GM10248 (cell line): ENCODE measurements at regions not wholly inside any gene's neighbourhood (a gene's known extent, or its start where the extent isn't known, plus 50 kb on each side); places are given as distances from the start of the nearest gene placed in this dataset.

Experiments used
- CTCF ChIA-PET: fragments of 300-600 bp; sonication (Branson Sonifier 250); formaldehyde crosslinking; extraction: SDS; loops from one replicate; lab custom pipeline; 2021; ENCODE audit warnings: antibody characterized with exemption; lab: Yijun Ruan, JAX
- POLR2A ChIA-PET: fragments of 350-650 bp; sonication (Branson Sonifier 250); formaldehyde crosslinking; extraction: SDS; loops from one replicate; lab custom pipeline; 2020; ENCODE audit warnings: antibody characterized with exemption; lab: Yijun Ruan, JAX
- DNase-seq: peaks from one replicate; pipeline ENCODE4 v3.0.0; 2012; ENCODE audit errors: extremely low spot score
- TF ChIP-seq, protein P1 (sequence below): IDR thresholded peaks from 2 replicates; pipeline ENCODE4 v1.5.1; 2012; ENCODE audit warnings: mild to moderate bottlenecking, low read depth; ENCODE audit errors: extremely low read depth, missing control alignments, control extremely low read depth

- POLR2A ChIA-PET = no interaction called here
- CTCF ChIA-PET = interaction anchor here (0.7 to 5.5 kb wide), 60 partner anchors 9 to 497 kb away, joined by 3 to 90 read pairs (median 4); partner anchors contain the start of genes SDCBP2, SIRPB1 and SIRPD
- DNase-seq = no peak
- TF ChIP-seq, protein P1, sequence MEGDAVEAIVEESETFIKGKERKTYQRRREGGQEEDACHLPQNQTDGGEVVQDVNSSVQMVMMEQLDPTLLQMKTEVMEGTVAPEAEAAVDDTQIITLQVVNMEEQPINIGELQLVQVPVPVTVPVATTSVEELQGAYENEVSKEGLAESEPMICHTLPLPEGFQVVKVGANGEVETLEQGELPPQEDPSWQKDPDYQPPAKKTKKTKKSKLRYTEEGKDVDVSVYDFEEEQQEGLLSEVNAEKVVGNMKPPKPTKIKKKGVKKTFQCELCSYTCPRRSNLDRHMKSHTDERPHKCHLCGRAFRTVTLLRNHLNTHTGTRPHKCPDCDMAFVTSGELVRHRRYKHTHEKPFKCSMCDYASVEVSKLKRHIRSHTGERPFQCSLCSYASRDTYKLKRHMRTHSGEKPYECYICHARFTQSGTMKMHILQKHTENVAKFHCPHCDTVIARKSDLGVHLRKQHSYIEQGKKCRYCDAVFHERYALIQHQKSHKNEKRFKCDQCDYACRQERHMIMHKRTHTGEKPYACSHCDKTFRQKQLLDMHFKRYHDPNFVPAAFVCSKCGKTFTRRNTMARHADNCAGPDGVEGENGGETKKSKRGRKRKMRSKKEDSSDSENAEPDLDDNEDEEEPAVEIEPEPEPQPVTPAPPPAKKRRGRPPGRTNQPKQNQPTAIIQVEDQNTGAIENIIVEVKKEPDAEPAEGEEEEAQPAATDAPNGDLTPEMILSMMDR = no peak
These were observed 117.8 kb upstream of the SIRPA start for GRCh38 chr20:1777476-1777820.

- POLR2A ChIA-PET = no interaction called here
- peak; percentile 84 for DNase-seq
- TF ChIP-seq, protein P1 = peak; percentile 89
- CTCF ChIA-PET = interaction anchor here (0.6 to 5.5 kb wide), 74 partner anchors 8 to 498 kb away, joined by 3 to 90 read pairs (median 4); partner anchors contain the start of genes SDCBP2, SIRPB1 and SIRPD
These were observed 118.3 kb upstream of the SIRPA start for GRCh38 chr20:1776681-1777475.

- TF ChIP-seq, protein P1 = no peak
- ChIA-PET POLR2A (no interaction called here), CTCF (interaction anchor here (1.6 to 5.5 kb wide), 3 partner anchors 10 to 308 kb away, joined by 4 to 90 read pairs (median 7); no protein-coding TSS in a partner anchor)
- no peak for DNase-seq
These were observed 117.5 kb upstream of the SIRPG start for GRCh38 chr20:1775117-1775516.

DNA sequence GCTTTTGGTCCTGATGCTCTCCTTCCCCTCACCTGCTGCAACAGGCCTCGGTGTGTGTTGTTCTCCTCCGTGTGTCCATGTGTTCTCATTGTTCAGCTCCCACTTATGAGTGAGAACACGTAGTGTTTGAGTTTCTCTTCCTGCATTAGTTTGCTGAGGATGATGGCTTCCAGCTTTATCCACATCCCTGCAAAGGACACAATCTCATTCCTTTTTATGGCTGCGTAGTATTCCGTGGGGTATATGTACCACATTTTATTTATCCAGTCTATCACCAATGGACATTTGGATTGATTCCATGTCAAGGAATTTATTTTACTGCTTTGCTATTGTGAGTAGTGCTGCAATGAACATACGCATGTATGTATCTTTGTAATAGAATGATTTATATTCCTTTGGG, 116.9 kb upstream of the SIRPG start:
- TF ChIP-seq, protein P1 = no peak
- ChIA-PET CTCF (interaction anchor here (5.5 kb wide), 1 partner anchor 9 kb away, joined by 90 read pairs; no protein-coding TSS in a partner anchor), POLR2A (no interaction called here)
- DNase-seq = no peak

DNA sequence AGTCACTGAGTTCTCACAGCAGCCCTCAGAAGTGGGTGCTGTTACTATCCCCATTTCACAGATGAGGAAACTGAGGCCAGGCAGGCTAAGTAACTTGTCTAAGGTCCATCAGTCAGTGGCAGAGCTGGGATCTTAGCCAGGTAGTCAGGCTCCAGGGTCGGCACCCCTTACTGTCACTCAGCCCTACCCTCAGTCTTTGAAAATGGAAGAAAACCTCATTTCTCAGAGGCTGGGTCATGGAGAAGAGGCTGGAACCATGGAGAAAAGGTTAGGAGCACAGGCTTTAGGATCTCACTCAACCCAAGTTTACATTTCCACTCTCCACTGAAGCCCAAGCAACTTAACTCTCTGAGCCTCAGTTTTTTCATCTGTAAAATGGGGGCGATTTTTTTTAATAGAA, 116.2 kb upstream of the SIRPG start:
- no peak for DNase-seq
- ChIA-PET CTCF (interaction anchor here (1.2 to 5.5 kb wide), 2 partner anchors 9 to 265 kb away, joined by 3 to 90 read pairs; no protein-coding TSS in a partner anchor), POLR2A (no interaction called here)
- TF ChIP-seq, protein P1 = no peak

DNA sequence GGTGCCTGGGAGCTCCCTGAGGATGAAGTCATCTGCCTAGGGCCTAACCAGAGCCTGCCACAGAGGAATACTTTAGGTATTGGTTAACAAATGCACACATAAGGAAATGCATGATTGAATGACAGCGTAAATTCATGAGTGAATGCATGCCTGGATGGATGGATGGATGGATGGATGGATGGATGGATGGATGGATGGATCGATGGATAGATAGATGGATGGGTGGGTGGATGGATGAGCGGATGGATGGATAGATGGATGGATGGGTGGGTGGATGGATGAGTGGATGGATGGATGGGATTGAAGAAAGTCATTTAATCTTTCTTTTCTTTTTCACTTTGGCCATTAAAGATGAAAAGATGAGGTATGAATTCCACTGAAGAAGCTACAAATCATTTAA, 111.9 kb upstream of the SIRPG start:
- CTCF ChIA-PET = interaction anchor here (1.0 to 2.1 kb wide), 3 partner anchors 11 to 266 kb away, joined by 3 to 4 read pairs (median 3); no protein-coding TSS in a partner anchor

More for the DNA sequence above, 111.9 kb upstream of the SIRPG start:
- DNase-seq = no peak
- TF ChIP-seq, protein P1 = no peak
- POLR2A ChIA-PET = no interaction called here
